SK-N-DZ (cell line): ENCODE measurements at regions not wholly inside any gene's neighbourhood (a gene's known extent, or its start where the extent isn't known, plus 50 kb on each side); places are given as distances from the start of the nearest gene placed in this dataset.

Experiments used
- DNase-seq: peaks from one replicate; pipeline ENCODE4 v3.0.0-alpha.2; 2015; ENCODE audit warnings: low spot score

- DNase-seq, result no peak
Measured at GRCh38 chr1:5750186-5751162, 241.8 kb downstream of the NPHP4 start.

DNA sequence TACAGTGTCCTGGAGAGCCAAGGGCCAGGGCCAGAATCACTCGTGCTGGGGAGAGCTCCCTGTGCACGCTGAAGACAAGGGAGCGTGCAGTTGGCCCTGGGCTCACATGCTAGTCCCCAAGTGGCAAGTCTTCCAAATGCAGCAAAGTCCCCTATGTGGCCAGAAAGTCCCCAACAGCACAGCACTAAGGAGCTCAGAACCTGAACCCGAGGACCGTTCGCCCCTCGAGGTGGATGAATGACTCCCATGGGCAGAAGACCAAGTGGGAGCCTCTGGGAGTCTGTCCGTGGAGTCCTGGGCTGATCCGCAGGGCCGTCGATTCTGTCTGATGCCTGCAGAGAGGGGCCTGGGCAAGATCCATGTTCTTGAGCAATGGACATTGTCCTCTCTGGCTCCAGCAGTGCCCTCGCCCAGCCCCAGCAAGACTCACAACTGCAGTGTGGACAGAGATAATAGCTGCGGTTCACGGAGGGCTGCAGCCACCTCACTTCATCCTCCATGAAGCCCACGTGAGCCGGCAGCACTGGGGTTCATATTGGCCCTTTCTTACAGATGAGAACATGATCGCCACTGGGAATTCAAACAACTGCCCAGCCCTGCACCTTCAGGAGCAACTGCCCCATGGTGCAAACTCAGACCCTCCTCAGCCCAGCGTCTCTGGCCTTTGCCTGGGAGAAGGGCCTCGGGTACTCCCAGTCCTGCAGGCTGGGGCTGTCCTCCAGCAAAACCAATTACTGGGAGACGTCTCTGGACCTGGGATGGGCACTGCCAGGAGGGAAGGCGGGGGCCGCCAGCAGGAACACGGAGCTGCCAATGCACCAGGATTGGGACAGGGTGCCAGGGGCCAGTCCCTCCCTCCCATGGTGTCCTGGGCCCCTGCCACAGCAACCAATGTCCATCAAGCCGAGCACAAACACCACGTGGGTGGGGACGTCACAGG, 243.7 kb downstream of the NPHP4 start:
- DNase-seq, result no peak

DNA sequence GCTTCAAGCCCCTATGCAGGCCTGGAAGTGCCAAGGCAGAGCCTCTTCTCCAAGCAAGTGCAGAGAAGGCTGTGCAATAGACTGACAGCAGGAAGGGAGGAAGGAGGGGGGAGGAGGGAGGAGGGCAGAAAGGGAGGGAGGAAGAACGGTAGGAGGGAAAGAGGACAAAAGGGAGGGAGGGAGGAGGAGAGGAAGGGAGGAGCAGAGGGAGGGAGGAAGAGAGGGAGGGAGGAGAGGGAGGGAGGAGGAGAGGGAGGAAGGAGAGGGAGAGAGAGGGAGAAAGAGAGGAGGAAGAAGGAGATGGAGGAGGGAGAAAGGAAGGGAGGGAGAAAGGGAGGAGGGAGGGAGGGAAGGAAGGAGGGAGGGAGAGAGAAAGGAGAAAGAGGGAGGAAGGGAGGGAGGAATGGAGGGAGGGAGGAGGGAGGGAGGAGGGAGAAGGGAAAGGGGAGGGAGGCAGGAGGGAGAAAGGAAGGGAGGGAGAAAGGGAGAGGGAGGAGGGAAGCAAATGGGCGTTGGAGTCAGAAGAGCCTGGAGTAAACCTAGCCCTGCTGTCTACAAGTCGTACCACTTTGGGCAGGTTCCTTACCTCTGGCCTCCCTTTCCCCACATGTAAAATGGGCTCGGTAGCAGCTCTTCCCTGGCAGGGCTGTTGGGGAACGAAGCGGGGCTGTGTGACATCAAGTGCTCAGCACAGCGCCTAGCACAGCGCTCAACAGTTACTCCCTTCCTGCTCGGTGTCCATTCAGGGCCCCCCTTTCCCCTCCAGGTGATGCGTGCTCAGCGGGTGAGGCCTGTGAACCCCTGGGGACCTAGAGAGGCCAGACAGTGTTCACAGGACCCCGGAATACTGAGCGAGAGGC, 244.6 kb downstream of the NPHP4 start:
- no peak for DNase-seq

DNA sequence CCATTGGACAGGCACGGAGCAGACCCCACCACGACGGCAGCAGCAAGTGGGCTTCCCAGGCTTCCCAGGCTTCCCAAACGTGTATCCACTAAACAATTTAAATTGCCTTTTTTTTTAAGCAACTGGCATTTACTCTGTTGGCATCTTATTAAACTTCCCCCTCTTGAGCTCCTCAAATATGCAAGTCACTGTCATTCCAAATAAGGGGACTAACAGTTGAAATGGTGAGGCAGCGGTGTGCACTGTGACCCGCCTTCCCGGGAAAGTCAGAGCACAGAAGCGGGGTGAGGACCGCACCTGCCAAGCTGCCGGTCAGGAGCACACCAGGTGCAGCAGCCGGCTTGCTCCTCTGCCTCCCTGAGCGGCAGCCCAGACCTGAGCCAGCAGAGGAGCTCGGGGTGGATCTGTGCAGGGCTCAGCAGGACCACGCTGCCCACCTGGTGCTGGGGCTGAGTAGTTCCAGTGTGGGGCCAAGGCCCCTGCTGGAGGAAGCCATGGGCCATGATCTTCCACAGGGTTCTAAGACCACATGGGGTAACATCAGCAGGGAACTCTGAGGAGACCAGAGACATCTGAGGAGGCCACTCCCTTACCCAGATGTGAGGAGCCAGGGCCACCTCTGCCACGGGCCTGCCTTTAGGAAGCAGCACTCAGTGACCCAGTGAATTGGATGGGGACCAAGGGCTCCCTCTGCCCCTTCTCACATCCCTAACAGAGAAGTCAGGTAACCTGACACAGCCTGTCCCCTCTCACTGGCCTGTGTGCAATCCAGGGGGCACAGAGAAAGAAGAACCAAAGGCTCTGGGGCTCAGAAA, 245.4 kb downstream of the NPHP4 start:
- no peak for DNase-seq

DNA sequence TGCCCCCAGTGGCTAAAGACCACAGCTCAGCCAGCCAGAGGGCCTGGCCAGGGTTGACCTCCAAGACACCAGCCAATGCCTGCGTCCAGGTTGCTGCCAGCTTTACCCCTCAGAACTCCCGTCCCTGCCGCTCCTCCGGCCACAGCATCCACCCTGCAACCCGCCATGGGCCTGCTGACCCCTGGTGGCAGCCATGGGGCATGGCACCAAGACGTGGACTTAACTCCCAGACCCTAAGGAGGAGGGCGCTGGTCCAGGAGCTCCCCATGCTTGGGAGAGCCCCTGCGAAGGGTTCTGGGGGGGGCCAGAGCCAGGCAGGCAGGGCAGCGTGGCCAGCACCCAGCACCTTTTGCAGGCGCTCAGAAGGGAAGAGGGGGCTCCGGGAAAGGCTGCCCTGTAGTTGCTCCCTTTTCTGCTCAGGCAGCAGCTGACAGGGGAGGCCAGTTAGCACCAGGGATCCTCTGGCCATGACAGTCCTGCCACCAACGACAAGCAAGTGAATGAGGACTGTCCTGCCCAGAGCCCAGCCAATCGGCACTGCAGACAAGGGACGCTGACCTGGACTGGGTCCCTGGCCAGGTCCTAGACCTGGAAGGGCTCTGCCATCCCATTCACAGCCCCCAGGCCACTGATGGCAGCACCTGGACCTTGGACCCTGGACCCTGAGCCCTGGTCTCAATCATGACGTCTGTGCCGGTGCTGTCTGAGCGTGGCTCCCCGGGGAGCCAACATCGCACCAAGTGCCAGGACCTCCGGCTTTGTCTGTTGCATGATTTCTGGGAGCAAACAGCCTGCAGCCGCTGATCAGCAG, 246.2 kb downstream of the NPHP4 start:
- DNase-seq, result peak; percentile 63

GRCh38 chr1:5744911-5745799, 247.1 kb downstream of the NPHP4 start:
- no peak for DNase-seq

GRCh38 chr1:5744341-5744740, 247.9 kb downstream of the NPHP4 start:
- DNase-seq, result no peak

- no peak for DNase-seq
Measured at GRCh38 chr1:5743435-5744095, 248.7 kb downstream of the NPHP4 start.

GRCh38 chr1:5742801-5743200, 249.4 kb downstream of the NPHP4 start:
- no peak for DNase-seq

- no peak for DNase-seq
Measured at GRCh38 chr1:5742032-5742431, 250.2 kb downstream of the NPHP4 start.

- no peak for DNase-seq
Measured at GRCh38 chr1:5740865-5741860, 251.1 kb downstream of the NPHP4 start.

- DNase-seq, result no peak
Measured at GRCh38 chr1:5740450-5740849, 251.8 kb downstream of the NPHP4 start.

DNA sequence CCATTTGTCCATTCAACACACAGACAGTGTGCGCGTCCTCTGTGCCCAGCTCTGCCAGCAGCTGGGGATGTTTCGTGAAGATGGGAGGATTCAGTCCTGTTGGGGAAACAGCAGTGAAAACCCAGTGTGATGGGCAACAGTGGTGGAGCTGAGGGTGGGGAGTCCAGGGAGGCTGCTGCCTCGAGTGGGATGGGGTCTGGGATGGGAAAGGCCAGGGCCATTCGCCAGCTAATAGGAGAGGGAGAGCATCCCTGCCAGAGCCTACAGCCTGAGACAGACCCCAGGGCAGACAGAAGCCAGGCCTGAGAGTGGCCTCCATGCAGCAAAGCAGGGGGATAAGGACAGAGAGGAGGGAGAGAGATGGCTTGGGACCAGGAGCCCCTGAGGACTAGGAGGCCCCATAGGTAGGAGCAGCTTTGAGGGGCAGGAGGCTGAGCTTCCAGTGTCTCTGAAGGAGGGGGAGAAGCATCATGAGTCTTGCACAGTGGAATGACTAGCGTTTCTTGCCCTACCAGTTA, 252.6 kb downstream of the NPHP4 start:
- DNase-seq, result no peak

DNA sequence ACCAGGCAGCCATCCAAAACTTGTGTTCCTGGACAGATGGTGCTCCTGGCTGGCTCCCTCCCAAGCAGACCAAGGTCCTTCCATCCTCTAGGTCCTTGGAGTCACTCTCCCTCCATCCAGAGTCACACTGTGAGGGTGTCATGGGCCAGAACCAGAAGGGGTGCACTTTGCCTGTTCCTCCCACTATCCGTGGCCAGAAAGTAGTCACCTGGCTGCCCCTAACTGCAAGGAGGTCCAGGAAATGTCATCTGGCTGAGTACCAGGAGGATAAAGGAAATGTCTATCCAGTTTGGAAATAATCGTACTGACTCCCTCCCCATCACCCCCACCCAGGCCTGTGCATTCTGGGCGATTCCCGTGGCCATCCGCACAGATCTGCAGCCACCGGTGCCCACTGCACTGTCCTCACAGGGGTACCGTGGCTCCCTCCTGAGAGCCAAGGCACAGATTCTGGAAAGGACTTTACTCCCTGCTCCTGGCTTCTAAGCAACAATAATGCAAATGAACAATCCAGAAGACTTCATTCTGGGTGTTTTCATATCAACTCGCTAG, 253.2 kb downstream of the NPHP4 start:
- DNase-seq, result no peak

DNA sequence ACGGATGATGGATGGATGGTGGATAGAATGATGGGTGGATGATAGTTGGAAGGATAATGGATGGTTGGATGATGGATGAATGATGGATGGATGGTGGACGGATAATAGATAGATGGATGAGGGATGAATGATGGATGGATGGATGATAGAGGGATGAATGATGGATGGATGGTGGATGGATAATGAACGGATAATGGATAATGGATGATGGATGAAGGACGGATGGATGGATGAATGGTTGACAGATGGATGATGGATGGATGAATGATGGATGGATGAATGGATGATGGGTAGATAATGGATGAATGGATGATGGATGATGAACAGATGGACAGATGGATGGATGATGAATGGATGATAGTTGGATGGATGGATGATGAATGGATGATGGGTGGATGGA, 255.1 kb downstream of the NPHP4 start:
- DNase-seq, result no peak

GRCh38 chr1:5734996-5735395, 257.2 kb downstream of the NPHP4 start:
- no peak for DNase-seq
